ENCODE measurements at regions not wholly inside any gene's neighbourhood (a gene's known extent, or its start where the extent isn't known, plus 50 kb on each side); places are given as distances from the start of the nearest gene placed in this dataset.

DNA sequence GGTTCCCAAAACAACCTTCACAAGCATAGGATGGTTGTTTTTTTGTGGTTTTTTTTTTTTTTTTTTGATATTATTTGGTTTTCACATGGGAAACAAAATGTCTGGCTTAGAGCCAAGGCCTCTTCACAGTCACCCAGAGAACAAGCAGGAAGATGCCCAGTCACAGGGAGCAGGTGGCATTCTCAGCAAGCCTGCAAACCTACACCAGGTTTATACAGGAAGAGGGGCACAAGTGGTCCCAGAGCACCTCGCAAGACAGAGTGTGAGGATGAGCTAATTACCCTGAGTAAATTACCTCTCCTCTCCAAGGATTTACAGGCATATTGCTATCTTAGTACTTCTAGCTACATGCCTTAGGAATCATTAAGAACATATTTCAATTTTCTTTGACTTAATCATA, 1375.6 kb downstream of the EFNB2 start:
- TF ChIP-seq, protein P1, sequence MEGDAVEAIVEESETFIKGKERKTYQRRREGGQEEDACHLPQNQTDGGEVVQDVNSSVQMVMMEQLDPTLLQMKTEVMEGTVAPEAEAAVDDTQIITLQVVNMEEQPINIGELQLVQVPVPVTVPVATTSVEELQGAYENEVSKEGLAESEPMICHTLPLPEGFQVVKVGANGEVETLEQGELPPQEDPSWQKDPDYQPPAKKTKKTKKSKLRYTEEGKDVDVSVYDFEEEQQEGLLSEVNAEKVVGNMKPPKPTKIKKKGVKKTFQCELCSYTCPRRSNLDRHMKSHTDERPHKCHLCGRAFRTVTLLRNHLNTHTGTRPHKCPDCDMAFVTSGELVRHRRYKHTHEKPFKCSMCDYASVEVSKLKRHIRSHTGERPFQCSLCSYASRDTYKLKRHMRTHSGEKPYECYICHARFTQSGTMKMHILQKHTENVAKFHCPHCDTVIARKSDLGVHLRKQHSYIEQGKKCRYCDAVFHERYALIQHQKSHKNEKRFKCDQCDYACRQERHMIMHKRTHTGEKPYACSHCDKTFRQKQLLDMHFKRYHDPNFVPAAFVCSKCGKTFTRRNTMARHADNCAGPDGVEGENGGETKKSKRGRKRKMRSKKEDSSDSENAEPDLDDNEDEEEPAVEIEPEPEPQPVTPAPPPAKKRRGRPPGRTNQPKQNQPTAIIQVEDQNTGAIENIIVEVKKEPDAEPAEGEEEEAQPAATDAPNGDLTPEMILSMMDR (IDR thresholded peaks at IDR 0.05; ENCODE audit: low read depth, low read length, poor library complexity, severe bottlenecking): no peak
- no peak for TF ChIP-seq EZH2phosphoT487 (IDR thresholded peaks at IDR 0.05; ENCODE audit: borderline replicate concordance, low read length)
- Histone ChIP-seq H3K9me3 (ENCODE audit: control insufficient read depth, insufficient read depth, low read length) (no peaks in the 10 kb centered on the region), H3K4me1 (ENCODE audit: control insufficient read depth, low read length) (no peaks in the 10 kb centered on the region), H3K27ac (ENCODE audit: low read depth, low read length) (no peak overlapping the region), H3K27me3 (ENCODE audit: control insufficient read depth, low read length) (no peaks in the 10 kb centered on the region), H3F3A (ENCODE audit: control insufficient read depth, insufficient read depth) (no peaks in the 10 kb centered on the region), H4K20me1 (ENCODE audit: control insufficient read depth, insufficient read depth, low read depth, low read length) (no peaks in the 10 kb centered on the region), H3K79me2 (ENCODE audit: control insufficient read depth, low read length) (no peaks in the 10 kb centered on the region), H3K36me3 (ENCODE audit: control insufficient read depth, low read length) (no peaks in the 10 kb centered on the region), H3K9me2 (replicated peaks; ENCODE audit: control insufficient read depth, low read length) (no peaks in the 10 kb centered on the region), H3K4me2 (ENCODE audit: low read length) (no peak overlapping the region), H3K4me3 (ENCODE audit: low read length) (no peak overlapping the region)

DNA sequence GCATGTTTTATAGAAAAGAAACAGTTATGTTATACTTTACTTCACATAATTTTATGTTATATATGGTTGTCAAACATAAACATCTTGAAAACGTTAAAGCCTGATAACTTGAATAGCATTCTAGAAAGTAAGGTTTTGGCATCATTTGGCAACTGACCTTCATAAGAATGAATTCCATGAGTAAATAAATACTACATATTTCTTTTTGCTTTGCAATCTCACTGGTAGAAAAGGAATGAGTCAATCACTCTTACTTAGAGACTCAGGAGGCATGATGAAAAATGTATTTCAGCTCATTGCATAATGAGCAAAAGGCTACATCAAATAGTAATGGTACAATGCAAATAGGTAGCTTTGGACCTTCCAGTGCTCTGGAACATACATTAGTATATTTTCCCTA, 1381.9 kb downstream of the EFNB2 start:
- Histone ChIP-seq H3K4me1 (ENCODE audit: control insufficient read depth, low read length) (no peaks in the 10 kb centered on the region), H3K27me3 (ENCODE audit: control insufficient read depth, low read length) (no peaks in the 10 kb centered on the region), H4K20me1 (ENCODE audit: control insufficient read depth, insufficient read depth, low read depth, low read length) (no peaks in the 10 kb centered on the region), H3K4me3 (ENCODE audit: low read length) (no peak overlapping the region), H3K9me2 (replicated peaks; ENCODE audit: control insufficient read depth, low read length) (no peaks in the 10 kb centered on the region), H3K4me2 (ENCODE audit: low read length) (no peak overlapping the region), H3K9me3 (ENCODE audit: control insufficient read depth, insufficient read depth, low read length) (no peaks in the 10 kb centered on the region), H3K27ac (ENCODE audit: low read depth, low read length) (no peak overlapping the region), H3K79me2 (ENCODE audit: control insufficient read depth, low read length) (no peaks in the 10 kb centered on the region), H3K36me3 (ENCODE audit: control insufficient read depth, low read length) (no peaks in the 10 kb centered on the region), H3F3A (ENCODE audit: control insufficient read depth, insufficient read depth) (no peaks in the 10 kb centered on the region)
- no peak for TF ChIP-seq EZH2phosphoT487 (IDR thresholded peaks at IDR 0.05; ENCODE audit: borderline replicate concordance, low read length)
- TF ChIP-seq, protein P1 (IDR thresholded peaks at IDR 0.05; ENCODE audit: low read depth, low read length, poor library complexity, severe bottlenecking): no peak

DNA sequence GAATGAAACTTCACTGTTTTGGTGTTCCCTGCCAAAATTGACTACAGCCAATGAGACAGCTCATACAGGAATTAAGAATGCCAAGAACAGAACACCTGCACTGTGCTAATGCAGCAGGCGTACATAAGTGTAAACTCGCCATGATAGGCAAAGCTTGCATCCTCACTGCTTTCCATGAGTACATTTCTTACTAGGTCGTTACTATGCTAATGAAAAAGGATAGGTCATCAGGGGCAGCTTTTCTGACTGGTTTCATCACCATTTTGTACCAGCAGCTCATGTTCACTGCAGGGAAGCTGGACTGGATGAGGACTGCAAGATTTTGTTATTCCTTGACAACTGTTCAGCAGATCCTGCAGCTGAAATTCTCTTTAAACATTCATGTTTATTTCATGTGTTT, 1383.8 kb downstream of the EFNB2 start:
- Histone ChIP-seq H3K9me2 (replicated peaks; ENCODE audit: control insufficient read depth, low read length) (no peaks in the 10 kb centered on the region), H3K9me3 (ENCODE audit: control insufficient read depth, insufficient read depth, low read length) (no peaks in the 10 kb centered on the region), H3K4me1 (ENCODE audit: control insufficient read depth, low read length) (no peaks in the 10 kb centered on the region), H3K27ac (ENCODE audit: low read depth, low read length) (no peak overlapping the region), H3F3A (ENCODE audit: control insufficient read depth, insufficient read depth) (no peaks in the 10 kb centered on the region), H3K36me3 (ENCODE audit: control insufficient read depth, low read length) (no peaks in the 10 kb centered on the region), H3K4me3 (ENCODE audit: low read length) (no peak overlapping the region), H4K20me1 (ENCODE audit: control insufficient read depth, insufficient read depth, low read depth, low read length) (no peaks in the 10 kb centered on the region), H3K4me2 (ENCODE audit: low read length) (no peak overlapping the region), H3K27me3 (ENCODE audit: control insufficient read depth, low read length) (no peaks in the 10 kb centered on the region), H3K79me2 (ENCODE audit: control insufficient read depth, low read length) (no peaks in the 10 kb centered on the region)
- TF ChIP-seq, protein P1 (IDR thresholded peaks at IDR 0.05; ENCODE audit: low read depth, low read length, poor library complexity, severe bottlenecking): no peak
- no peak for TF ChIP-seq EZH2phosphoT487 (IDR thresholded peaks at IDR 0.05; ENCODE audit: borderline replicate concordance, low read length)

DNA sequence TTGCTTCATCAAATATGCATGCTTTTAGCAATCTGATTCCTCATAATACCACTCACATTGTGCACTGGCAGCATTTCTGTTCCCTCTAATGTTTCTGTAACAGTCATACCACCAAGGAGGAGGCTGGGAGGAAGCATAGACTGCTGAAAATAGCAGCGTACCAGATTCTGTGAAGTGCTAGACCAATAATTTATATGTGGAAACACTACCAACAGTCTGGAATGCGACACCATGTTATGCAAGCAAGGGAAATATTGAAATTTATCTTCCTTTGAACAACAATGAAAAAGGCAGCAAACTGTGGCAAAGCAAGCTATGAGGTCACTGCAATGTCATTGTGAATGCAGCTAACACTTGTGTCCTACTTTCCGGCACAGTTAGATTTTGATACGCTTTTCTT, 1388.0 kb downstream of the EFNB2 start:
- no peak for TF ChIP-seq EZH2phosphoT487 (IDR thresholded peaks at IDR 0.05; ENCODE audit: borderline replicate concordance, low read length)
- TF ChIP-seq, protein P1 (IDR thresholded peaks at IDR 0.05; ENCODE audit: low read depth, low read length, poor library complexity, severe bottlenecking): no peak
- no peaks in the 10 kb centered on the region for H3K79me2 ChIP-seq (ENCODE audit: control insufficient read depth, low read length)
- H4K20me1 ChIP-seq (ENCODE audit: control insufficient read depth, insufficient read depth, low read depth, low read length): no peaks in the 10 kb centered on the region

More for the DNA sequence above, 1388.0 kb downstream of the EFNB2 start:
- no peaks in the 10 kb centered on the region for H3K36me3 ChIP-seq (ENCODE audit: control insufficient read depth, low read length)
- H3K4me1 ChIP-seq (ENCODE audit: control insufficient read depth, low read length): no peaks in the 10 kb centered on the region
- H3F3A ChIP-seq (ENCODE audit: control insufficient read depth, insufficient read depth): no peaks in the 10 kb centered on the region
- H3K9me3 ChIP-seq (ENCODE audit: control insufficient read depth, insufficient read depth, low read length): no peaks in the 10 kb centered on the region
- no peaks in the 10 kb centered on the region for H3K9me2 ChIP-seq (replicated peaks; ENCODE audit: control insufficient read depth, low read length)
- no peak overlapping the region for H3K4me2 ChIP-seq (ENCODE audit: low read length)
- no peak overlapping the region for H3K27ac ChIP-seq (ENCODE audit: low read depth, low read length)
- no peaks in the 10 kb centered on the region for H3K27me3 ChIP-seq (ENCODE audit: control insufficient read depth, low read length)
- no peak overlapping the region for H3K4me3 ChIP-seq (ENCODE audit: low read length)
